ENCODE measurements at regions not wholly inside any gene's neighbourhood (a gene's known extent, or its start where the extent isn't known, plus 50 kb on each side); places are given as distances from the start of the nearest gene placed in this dataset.

DNA sequence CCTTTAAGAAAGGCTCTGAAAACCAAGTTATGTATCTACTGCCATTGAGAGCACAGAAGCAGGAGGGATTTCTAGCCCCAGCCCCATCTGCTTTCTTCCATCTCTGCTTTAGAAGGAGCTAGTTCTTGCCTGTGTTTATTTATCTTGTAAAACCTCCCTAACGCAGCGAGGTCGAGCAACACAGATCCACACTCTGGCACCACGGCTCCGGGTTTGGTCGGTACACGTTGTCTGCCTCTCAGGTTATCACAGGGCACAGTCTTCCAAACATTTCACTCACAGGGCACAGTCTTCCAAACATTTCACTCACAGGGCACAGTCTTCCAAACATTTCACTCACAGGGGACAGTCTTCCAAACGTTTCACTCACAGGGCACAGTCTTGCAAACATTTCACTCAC is 69.7 kb upstream of the TLR3 start:
- DNase-seq = no peak
- Mint-ChIP-seq H3K36me3 (ENCODE audit: insufficient read depth, unreplicated experiment) (no peaks in the 10 kb centered on the region), H3K27ac (ENCODE audit: unreplicated experiment) (no peak overlapping the region), H3K4me3 (ENCODE audit: unreplicated experiment) (no peak overlapping the region), H3K4me1 (ENCODE audit: low read depth, unreplicated experiment) (no peaks in the 10 kb centered on the region), H3K27me3 (ENCODE audit: insufficient read depth, unreplicated experiment) (no peaks in the 10 kb centered on the region), H3K9me3 (ENCODE audit: unreplicated experiment) (peaks cover 9% of the 10 kb centered on the region)
- POLR2A ChIA-PET = no interaction called here
- intact Hi-C loops (cut with micrococcal nuclease; ENCODE audit: unreplicated experiment) = no loop called here
- Histone ChIP-seq H3K9me3 (no peaks in the 10 kb centered on the region), H3K4me3 (ENCODE audit: low read depth, low read length) (no peak overlapping the region), H3K36me3 (ENCODE audit: control insufficient read depth, insufficient read depth, low read length) (no peaks in the 10 kb centered on the region), H3K27me3 (replicated peaks; ENCODE audit: control insufficient read depth, insufficient read depth, low read length) (no peaks in the 10 kb centered on the region), H3K4me1 (no peaks in the 10 kb centered on the region)
- no TSS peak for BruUV-seq (replicated peaks)
- TF ChIP-seq, protein P1, sequence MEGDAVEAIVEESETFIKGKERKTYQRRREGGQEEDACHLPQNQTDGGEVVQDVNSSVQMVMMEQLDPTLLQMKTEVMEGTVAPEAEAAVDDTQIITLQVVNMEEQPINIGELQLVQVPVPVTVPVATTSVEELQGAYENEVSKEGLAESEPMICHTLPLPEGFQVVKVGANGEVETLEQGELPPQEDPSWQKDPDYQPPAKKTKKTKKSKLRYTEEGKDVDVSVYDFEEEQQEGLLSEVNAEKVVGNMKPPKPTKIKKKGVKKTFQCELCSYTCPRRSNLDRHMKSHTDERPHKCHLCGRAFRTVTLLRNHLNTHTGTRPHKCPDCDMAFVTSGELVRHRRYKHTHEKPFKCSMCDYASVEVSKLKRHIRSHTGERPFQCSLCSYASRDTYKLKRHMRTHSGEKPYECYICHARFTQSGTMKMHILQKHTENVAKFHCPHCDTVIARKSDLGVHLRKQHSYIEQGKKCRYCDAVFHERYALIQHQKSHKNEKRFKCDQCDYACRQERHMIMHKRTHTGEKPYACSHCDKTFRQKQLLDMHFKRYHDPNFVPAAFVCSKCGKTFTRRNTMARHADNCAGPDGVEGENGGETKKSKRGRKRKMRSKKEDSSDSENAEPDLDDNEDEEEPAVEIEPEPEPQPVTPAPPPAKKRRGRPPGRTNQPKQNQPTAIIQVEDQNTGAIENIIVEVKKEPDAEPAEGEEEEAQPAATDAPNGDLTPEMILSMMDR (IDR thresholded peaks at IDR 0.05; ENCODE audit: insufficient read depth in 1 of 2, low read depth in 1 of 2, low read length in 1 of 2, severe bottlenecking in 1 of 2, unreplicated experiment in 1 of 2) = no peak
- CTCF ChIA-PET = no interaction called here

DNA sequence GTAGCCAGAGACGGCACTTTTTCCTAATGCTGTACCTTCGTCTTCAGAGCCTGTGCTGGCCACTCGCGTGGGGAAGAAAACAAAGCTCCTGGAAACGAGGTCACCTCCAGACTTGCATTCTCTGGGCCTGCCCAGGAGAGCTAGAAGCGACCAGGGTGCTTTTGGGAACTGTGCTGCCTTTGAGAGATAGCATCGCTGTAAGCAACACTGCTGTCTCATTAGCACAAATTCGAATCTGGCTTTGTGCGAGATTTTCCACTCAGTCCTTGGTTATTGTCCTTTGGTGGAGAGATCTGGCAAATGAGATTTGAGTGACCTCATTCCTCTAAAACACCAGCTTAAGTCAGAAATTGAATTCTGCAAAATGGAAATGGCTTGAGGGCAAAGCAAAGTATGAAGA is 66.1 kb upstream of the TLR3 start:
- intact Hi-C loops (cut with micrococcal nuclease; ENCODE audit: unreplicated experiment) = no loop called here
- TF ChIP-seq, protein P1 (IDR thresholded peaks at IDR 0.05; ENCODE audit: insufficient read depth in 1 of 2, low read depth in 1 of 2, low read length in 1 of 2, severe bottlenecking in 1 of 2, unreplicated experiment in 1 of 2) = no peak
- Histone ChIP-seq H3K9me3 (no peaks in the 10 kb centered on the region), H3K36me3 (ENCODE audit: control insufficient read depth, insufficient read depth, low read length) (no peaks in the 10 kb centered on the region), H3K27me3 (replicated peaks; ENCODE audit: control insufficient read depth, insufficient read depth, low read length) (no peaks in the 10 kb centered on the region), H3K4me3 (ENCODE audit: low read depth, low read length) (no peak overlapping the region), H3K4me1 (0 out of 2 replicates have a peak, but pooled peaks cover under 1% of the 10 kb centered on the region)
- no peak for DNase-seq
- ChIA-PET CTCF (no interaction called here), POLR2A (no interaction called here)
- Mint-ChIP-seq H3K4me3 (ENCODE audit: unreplicated experiment) (no peak overlapping the region), H3K9me3 (ENCODE audit: unreplicated experiment) (no peaks in the 10 kb centered on the region), H3K4me1 (ENCODE audit: low read depth, unreplicated experiment) (peaks cover 2% of the 10 kb centered on the region), H3K36me3 (ENCODE audit: insufficient read depth, unreplicated experiment) (no peaks in the 10 kb centered on the region), H3K27me3 (ENCODE audit: insufficient read depth, unreplicated experiment) (no peaks in the 10 kb centered on the region), H3K27ac (ENCODE audit: unreplicated experiment) (no peak overlapping the region)
- no TSS peak for BruUV-seq (replicated peaks)

DNA sequence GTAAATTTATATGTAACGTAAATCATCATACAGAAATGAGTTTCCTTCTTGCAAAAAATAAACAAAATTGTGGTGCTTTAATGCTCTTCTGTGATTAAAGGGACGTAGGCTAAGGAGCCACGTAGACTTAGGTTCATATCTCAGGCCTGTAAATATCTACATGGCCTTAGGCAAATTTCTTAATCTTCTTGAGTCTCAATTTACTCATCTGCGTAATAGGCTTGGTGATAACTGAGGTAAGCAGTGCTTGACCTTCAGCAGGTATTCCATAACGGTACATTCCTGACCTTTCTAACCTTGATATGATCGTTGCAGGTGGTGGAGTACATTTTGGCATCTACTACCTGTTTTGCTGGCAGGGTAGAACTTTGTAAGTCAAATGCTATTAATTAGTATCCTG is 65.2 kb upstream of the TLR3 start:
- Histone ChIP-seq H3K4me3 (ENCODE audit: low read depth, low read length) (no peak overlapping the region), H3K9me3 (no peaks in the 10 kb centered on the region), H3K27me3 (replicated peaks; ENCODE audit: control insufficient read depth, insufficient read depth, low read length) (no peaks in the 10 kb centered on the region), H3K36me3 (ENCODE audit: control insufficient read depth, insufficient read depth, low read length) (no peaks in the 10 kb centered on the region), H3K4me1 (peaks cover 9% of the 10 kb centered on the region; the same call in 1 of the 2 replicates)
- Mint-ChIP-seq H3K4me3 (ENCODE audit: unreplicated experiment) (no peak overlapping the region), H3K27ac (ENCODE audit: unreplicated experiment) (no peak overlapping the region), H3K4me1 (ENCODE audit: low read depth, unreplicated experiment) (peaks cover 11% of the 10 kb centered on the region), H3K27me3 (ENCODE audit: insufficient read depth, unreplicated experiment) (no peaks in the 10 kb centered on the region), H3K36me3 (ENCODE audit: insufficient read depth, unreplicated experiment) (no peaks in the 10 kb centered on the region), H3K9me3 (ENCODE audit: unreplicated experiment) (no peaks in the 10 kb centered on the region)
- CTCF ChIA-PET = no interaction called here
- TF ChIP-seq, protein P1 (IDR thresholded peaks at IDR 0.05; ENCODE audit: insufficient read depth in 1 of 2, low read depth in 1 of 2, low read length in 1 of 2, severe bottlenecking in 1 of 2, unreplicated experiment in 1 of 2) = no peak
- no TSS peak for BruUV-seq (replicated peaks)
- POLR2A ChIA-PET = no interaction called here
- intact Hi-C loops (cut with micrococcal nuclease; ENCODE audit: unreplicated experiment) = no loop called here
- DNase-seq = no peak
